GM23338 (cell line): ENCODE measurements at regions not wholly inside any gene's neighbourhood (a gene's known extent, or its start where the extent isn't known, plus 50 kb on each side); places are given as distances from the start of the nearest gene placed in this dataset.
"Not testable (repeated sequence)": the region's sequence is repeated elsewhere in the genome, so short reads cannot be mapped to it uniquely, and the experiment has no call there.

Source experiments
- ATAC-seq: fragments of 200-7000 bp; cut with Tn5 transposase; 3 replicates; pipeline ENCODE4 v1.9.1; 2020
- DNase-seq: peaks from one replicate; pipeline ENCODE4 v3.0.0-alpha.2; 2015; ENCODE audit warnings: low spot score
- H2AFZ ChIP-seq: fragments of 200-600 bp; sonication (generic); 2 replicates; pipeline ENCODE4 v1.8.0; 2016; ENCODE audit warnings: antibody characterized with exemption, mild to moderate bottlenecking, moderate library complexity
- H3F3A ChIP-seq: fragments of 200-600 bp; sonication (generic); replicated peaks from 2 replicates; pipeline ENCODE4 v1.8.0; 2017; ENCODE audit warnings: antibody characterized with exemption, mixed run types, low read depth
- H3K27ac ChIP-seq: fragments of 200-600 bp; sonication (generic); 2 replicates; pipeline ENCODE4 v1.6.1; 2016; ENCODE audit warnings: low read depth
- H3K27me3 ChIP-seq: fragments of 200-600 bp; sonication (generic); 2 replicates; pipeline ENCODE4 v1.8.0; 2016; ENCODE audit warnings: mild to moderate bottlenecking, mixed run types, moderate library complexity; ENCODE audit not compliant: insufficient read depth
- H3K36me3 ChIP-seq: fragments of 200-600 bp; sonication (generic); 2 replicates; pipeline ENCODE4 v1.8.0; 2016; ENCODE audit warnings: mild to moderate bottlenecking; ENCODE audit not compliant: insufficient read depth
- H3K4me1 ChIP-seq: fragments of 200-600 bp; sonication (generic); 2 replicates; pipeline ENCODE4 v1.8.0; 2016; ENCODE audit warnings: mild to moderate bottlenecking, moderate library complexity; ENCODE audit not compliant: insufficient read depth
- H3K4me2 ChIP-seq: fragments of 200-600 bp; sonication (generic); 2 replicates; pipeline ENCODE4 v1.7.1; 2017; ENCODE audit warnings: mixed run types
- H3K4me3 ChIP-seq: fragments of 200-600 bp; sonication (generic); 2 replicates; pipeline ENCODE4 v1.6.1; 2016; ENCODE audit warnings: mixed run types
- H3K79me2 ChIP-seq: fragments of 200-600 bp; sonication (generic); replicated peaks from 2 replicates; pipeline ENCODE4 v1.8.0; 2017; ENCODE audit warnings: mild to moderate bottlenecking; ENCODE audit not compliant: insufficient read depth
- H3K9me2 ChIP-seq: fragments of 200-600 bp; sonication (generic); 2 replicates; pipeline ENCODE4 v1.8.0; 2017; ENCODE audit not compliant: insufficient read depth
- H4K20me1 ChIP-seq: fragments of 200-600 bp; sonication (generic); replicated peaks from 2 replicates; pipeline ENCODE4 v1.8.0; 2017; ENCODE audit warnings: mild to moderate bottlenecking; ENCODE audit not compliant: insufficient read depth
- H3K27ac Mint-ChIP-seq: 2 replicates; pipeline ENCODE4 v1.8.0; 2020; ENCODE audit warnings: inconsistent platforms, mild to moderate bottlenecking, moderate library complexity, mixed read lengths
- H3K27me3 Mint-ChIP-seq: 3 replicates; pipeline ENCODE4 v1.8.0; 2022; ENCODE audit warnings: low read depth, mild to moderate bottlenecking, moderate library complexity, mixed read lengths, inconsistent platforms; ENCODE audit not compliant: insufficient read depth, poor library complexity
- H3K36me3 Mint-ChIP-seq: 3 replicates; pipeline ENCODE4 v1.8.0; 2021; ENCODE audit warnings: low read depth, mild to moderate bottlenecking, inconsistent platforms, moderate library complexity, mixed read lengths
- H3K4me1 Mint-ChIP-seq: 3 replicates; pipeline ENCODE4 v1.8.0; 2020; ENCODE audit warnings: mild to moderate bottlenecking, inconsistent platforms, mixed read lengths
- H3K4me3 Mint-ChIP-seq: 3 replicates; pipeline ENCODE4 v1.8.0; 2021; ENCODE audit warnings: moderate library complexity, mild to moderate bottlenecking, inconsistent platforms, mixed read lengths
- H3K9me3 Mint-ChIP-seq: 3 replicates; pipeline ENCODE4 v1.8.0; 2020; ENCODE audit warnings: moderate library complexity, mild to moderate bottlenecking, inconsistent platforms, mixed read lengths
- POLR2AphosphoS5 ChIP-seq: IDR thresholded peaks from 2 replicates; pipeline ENCODE4 v1.6.1; 2016; ENCODE audit warnings: antibody characterized with exemption, low read depth
- STAT1 ChIP-seq: IDR thresholded peaks from one replicate; pipeline ENCODE4 v1.6.1; 2016; ENCODE audit warnings: antibody characterized with exemption; ENCODE audit not compliant: unreplicated experiment
- ZNF114 ChIP-seq: fragments of 250-450 bp; sonication (Bioruptor Pico); IDR thresholded peaks from 2 replicates; pipeline ENCODE4 v1.5.0; 2020; ENCODE audit warnings: mild to moderate bottlenecking, moderate library complexity
- TF ChIP-seq, protein P1 (sequence below): IDR thresholded peaks from 2 replicates; pipeline ENCODE4 v1.6.1; 2016; ENCODE audit warnings: antibody characterized with exemption
- TF ChIP-seq, protein P2 (sequence below), 2 experiments: fragments of 200-600 bp in 1 of 2; sonication (generic) in 1 of 2; conservative IDR thresholded peaks; 2 replicates each; pipeline versions ENCODE4 v1.5.1 to v1.6.1; 2016 to 2017; ENCODE audit warnings: antibody characterized with exemption in 2 of 2, low read depth in 2 of 2, mild to moderate bottlenecking in 2 of 2, moderate library complexity in 1 of 2

DNA sequence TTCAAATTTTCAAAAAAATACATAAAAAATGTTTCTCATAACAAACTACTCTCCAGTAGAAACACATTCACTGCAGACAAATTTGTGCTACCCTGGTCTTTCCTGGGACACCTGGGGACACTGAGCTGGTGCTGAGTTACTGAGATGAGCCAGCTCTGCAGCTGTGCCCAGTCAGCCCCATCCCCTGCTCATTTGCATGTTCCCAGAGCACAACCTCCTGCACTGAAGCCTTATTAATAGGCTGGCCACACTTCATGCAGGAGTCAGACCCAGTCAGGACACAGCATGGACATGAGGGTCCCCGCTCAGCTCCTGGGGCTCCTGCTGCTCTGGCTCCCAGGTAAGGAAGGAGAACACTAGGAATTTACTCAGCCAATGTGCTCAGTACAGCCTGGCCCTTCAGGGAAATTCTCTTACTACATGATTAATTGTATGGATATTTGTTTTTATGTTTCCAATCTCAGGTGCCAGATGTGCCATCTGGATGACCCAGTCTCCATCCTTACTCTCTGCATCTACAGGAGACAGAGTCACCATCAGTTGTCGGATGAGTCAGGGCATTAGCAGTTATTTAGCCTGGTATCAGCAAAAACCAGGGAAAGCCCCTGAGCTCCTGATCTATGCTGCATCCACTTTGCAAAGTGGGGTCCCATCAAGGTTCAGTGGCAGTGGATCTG, 1529.3 kb downstream of the RPIA start:
- H3K79me2 ChIP-seq, H2AFZ ChIP-seq, H3K9me2 ChIP-seq, H3K36me3 ChIP-seq, H3K27ac ChIP-seq, H4K20me1 ChIP-seq, H3K27me3 ChIP-seq, H3F3A ChIP-seq, DNase-seq, H3K4me1 ChIP-seq, H3K27ac Mint-ChIP-seq, H3K4me1 Mint-ChIP-seq, H3K36me3 Mint-ChIP-seq, ATAC-seq, H3K4me3 Mint-ChIP-seq, H3K4me2 ChIP-seq, H3K4me3 ChIP-seq, H3K27me3 Mint-ChIP-seq: not testable (repeated sequence)
- H3K9me3 Mint-ChIP-seq: peaks cover 57% of the 10 kb centered on the region

GRCh38 chr2:90221300-90221651, 1529.8 kb downstream of the RPIA start:
- Histone ChIP-seq H3F3A (no peaks in the 10 kb centered on the region), H3K4me3 (no peak overlapping the region), H3K36me3 (no peaks in the 10 kb centered on the region), H3K27me3 (no peaks in the 10 kb centered on the region), H2AFZ (no peak overlapping the region), H3K79me2 (no peaks in the 10 kb centered on the region), H3K4me2 (no peak overlapping the region), H4K20me1 (no peaks in the 10 kb centered on the region), H3K4me1 (no peaks in the 10 kb centered on the region), H3K9me2 (no peaks in the 10 kb centered on the region), H3K27ac (no peak overlapping the region)
- TF ChIP-seq STAT1: no peak
- TF ChIP-seq POLR2AphosphoS5: no peak
- TF ChIP-seq, protein P1, sequence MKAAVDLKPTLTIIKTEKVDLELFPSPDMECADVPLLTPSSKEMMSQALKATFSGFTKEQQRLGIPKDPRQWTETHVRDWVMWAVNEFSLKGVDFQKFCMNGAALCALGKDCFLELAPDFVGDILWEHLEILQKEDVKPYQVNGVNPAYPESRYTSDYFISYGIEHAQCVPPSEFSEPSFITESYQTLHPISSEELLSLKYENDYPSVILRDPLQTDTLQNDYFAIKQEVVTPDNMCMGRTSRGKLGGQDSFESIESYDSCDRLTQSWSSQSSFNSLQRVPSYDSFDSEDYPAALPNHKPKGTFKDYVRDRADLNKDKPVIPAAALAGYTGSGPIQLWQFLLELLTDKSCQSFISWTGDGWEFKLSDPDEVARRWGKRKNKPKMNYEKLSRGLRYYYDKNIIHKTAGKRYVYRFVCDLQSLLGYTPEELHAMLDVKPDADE: no peak
- no peak for TF ChIP-seq ZNF114 (CRISPR knock-in tag)
- Mint-ChIP-seq H3K27me3 (no peaks in the 10 kb centered on the region), H3K36me3 (no peaks in the 10 kb centered on the region), H3K4me1 (no peaks in the 10 kb centered on the region), H3K4me3 (no peak overlapping the region), H3K27ac (no peak overlapping the region), H3K9me3 (peaks cover 57% of the 10 kb centered on the region)
- ATAC-seq (no peak), DNase-seq (no peak)

DNA sequence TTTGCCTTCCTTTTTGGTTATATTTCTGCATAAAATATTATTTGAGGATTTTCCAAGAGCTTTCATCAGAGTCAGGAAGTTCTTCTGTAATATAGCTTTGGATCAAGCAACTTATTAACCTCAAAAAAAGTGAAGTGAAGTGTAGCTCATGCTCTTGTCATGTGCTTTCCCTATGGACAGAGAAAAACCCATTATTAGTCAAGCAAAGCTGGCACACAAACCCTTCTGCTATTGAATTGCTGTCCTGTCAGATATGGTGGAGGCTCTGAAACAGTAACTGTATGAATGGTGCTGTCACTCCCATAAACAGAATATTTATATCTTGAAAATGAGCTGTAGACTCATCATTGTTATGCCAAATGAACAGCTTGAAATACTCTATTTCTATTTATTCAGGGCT, 1533.3 kb downstream of the RPIA start:
- not testable (repeated sequence) for H2AFZ ChIP-seq, H3K36me3 ChIP-seq, H3K4me1 Mint-ChIP-seq, H3K4me3 ChIP-seq, H3K36me3 Mint-ChIP-seq, H3K4me1 ChIP-seq, H3F3A ChIP-seq, H4K20me1 ChIP-seq, H3K27ac Mint-ChIP-seq, DNase-seq, ATAC-seq, H3K27me3 Mint-ChIP-seq, H3K9me2 ChIP-seq, H3K4me3 Mint-ChIP-seq, H3K79me2 ChIP-seq, H3K4me2 ChIP-seq, H3K27me3 ChIP-seq, H3K27ac ChIP-seq
- peaks cover 63% of the 10 kb centered on the region for H3K9me3 Mint-ChIP-seq

DNA sequence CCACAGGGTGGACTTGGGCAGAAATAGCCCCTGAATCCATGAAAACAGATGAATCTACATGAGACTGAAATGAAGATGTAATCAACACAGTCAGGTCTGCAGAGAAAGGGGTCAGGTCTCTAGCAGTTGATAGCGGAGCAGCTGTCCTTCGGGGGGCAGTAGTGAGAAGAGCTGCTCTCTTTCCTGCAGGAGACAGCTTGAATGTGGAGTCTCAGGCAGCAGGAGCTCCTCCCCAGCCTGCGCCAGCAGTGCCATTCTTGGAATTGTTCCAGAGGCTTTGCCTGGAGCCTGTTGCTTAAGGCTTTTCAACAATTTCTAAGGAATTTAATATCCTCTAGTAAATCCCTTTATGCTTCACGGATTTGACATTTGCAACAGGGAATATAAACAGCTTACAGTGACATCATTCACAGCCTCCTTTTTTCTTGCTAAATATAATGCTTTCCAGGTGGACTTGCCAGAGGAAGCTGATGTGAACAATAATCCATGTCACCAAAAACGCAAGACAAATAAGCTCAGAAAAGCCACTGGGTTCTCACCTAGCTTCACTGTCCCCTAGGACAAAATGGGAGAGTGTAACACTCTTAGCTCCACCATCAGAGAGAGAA, 1535.1 kb downstream of the RPIA start:
- H3K27ac ChIP-seq, H3K27me3 Mint-ChIP-seq, H3K36me3 Mint-ChIP-seq, H3K4me3 Mint-ChIP-seq, H3K27me3 ChIP-seq, ATAC-seq, H3K4me3 ChIP-seq, H3K9me2 ChIP-seq, H3F3A ChIP-seq, H3K27ac Mint-ChIP-seq, H3K4me2 ChIP-seq, H3K4me1 ChIP-seq, H3K4me1 Mint-ChIP-seq, H2AFZ ChIP-seq, H4K20me1 ChIP-seq, H3K36me3 ChIP-seq, H3K79me2 ChIP-seq: not testable (repeated sequence)
- TF ChIP-seq, protein P2, sequence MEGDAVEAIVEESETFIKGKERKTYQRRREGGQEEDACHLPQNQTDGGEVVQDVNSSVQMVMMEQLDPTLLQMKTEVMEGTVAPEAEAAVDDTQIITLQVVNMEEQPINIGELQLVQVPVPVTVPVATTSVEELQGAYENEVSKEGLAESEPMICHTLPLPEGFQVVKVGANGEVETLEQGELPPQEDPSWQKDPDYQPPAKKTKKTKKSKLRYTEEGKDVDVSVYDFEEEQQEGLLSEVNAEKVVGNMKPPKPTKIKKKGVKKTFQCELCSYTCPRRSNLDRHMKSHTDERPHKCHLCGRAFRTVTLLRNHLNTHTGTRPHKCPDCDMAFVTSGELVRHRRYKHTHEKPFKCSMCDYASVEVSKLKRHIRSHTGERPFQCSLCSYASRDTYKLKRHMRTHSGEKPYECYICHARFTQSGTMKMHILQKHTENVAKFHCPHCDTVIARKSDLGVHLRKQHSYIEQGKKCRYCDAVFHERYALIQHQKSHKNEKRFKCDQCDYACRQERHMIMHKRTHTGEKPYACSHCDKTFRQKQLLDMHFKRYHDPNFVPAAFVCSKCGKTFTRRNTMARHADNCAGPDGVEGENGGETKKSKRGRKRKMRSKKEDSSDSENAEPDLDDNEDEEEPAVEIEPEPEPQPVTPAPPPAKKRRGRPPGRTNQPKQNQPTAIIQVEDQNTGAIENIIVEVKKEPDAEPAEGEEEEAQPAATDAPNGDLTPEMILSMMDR (conservative IDR thresholded peaks at IDR 0.05; ENCODE audit: low read depth in 2 of 2): peak; percentile 42 to 47
- H3K9me3 Mint-ChIP-seq: peaks cover 57% of the 10 kb centered on the region
- peak; percentile 29 for DNase-seq

DNA sequence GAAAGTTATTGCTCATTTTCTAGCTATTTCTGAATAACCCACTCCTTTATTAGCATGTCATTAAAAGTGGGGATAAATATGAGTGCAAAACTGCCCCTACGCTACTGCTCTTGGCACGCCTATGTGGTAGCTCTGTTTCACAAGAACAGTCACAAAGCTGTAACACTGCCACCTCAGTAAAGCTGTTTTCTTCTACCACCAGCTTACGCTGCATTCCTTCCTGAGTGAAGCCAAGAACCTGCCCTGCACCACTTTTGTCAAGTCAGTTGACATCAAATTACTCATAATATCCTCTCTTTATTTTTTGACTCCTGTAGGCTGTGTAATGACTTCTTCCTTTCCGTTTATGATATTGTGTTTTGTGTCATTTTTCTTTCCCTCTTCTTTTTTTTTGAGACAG, 1539.7 kb downstream of the RPIA start:
- ATAC-seq, H3K27ac Mint-ChIP-seq, H3K36me3 ChIP-seq, H3K9me2 ChIP-seq, H3K27me3 ChIP-seq, DNase-seq, H3K4me2 ChIP-seq, H3K36me3 Mint-ChIP-seq, H3K27ac ChIP-seq, H3F3A ChIP-seq, H3K4me1 Mint-ChIP-seq, H2AFZ ChIP-seq, H3K4me3 ChIP-seq, H4K20me1 ChIP-seq, H3K4me1 ChIP-seq, H3K4me3 Mint-ChIP-seq, H3K79me2 ChIP-seq, H3K27me3 Mint-ChIP-seq: not testable (repeated sequence)
- peaks cover 44% of the 10 kb centered on the region for H3K9me3 Mint-ChIP-seq
